Neuronal stem cell (in vitro differentiated cells): ENCODE measurements at regions not wholly inside any gene's neighbourhood (a gene's known extent, or its start where the extent isn't known, plus 50 kb on each side); places are given as distances from the start of the nearest gene placed in this dataset.

Experiments
- DNase-seq: peaks from one replicate; pipeline ENCODE4 v3.0.0-alpha.2; 2013; ENCODE audit warnings: low spot score
- H2AFZ ChIP-seq: one replicate; pipeline ENCODE4 v1.6.1; 2013; ENCODE audit warnings: mild to moderate bottlenecking, low read length, inconsistent platforms
- H2AK5ac ChIP-seq: 2 replicates; pipeline ENCODE4 v1.6.1; 2013; ENCODE audit warnings: low read depth, mild to moderate bottlenecking, inconsistent platforms, low read length, moderate library complexity, mixed read lengths
- H2BK120ac ChIP-seq: 2 replicates; pipeline ENCODE4 v1.6.1; 2013; ENCODE audit warnings: low read depth, mild to moderate bottlenecking, inconsistent platforms, low read length, moderate library complexity, mixed read lengths
- H2BK12ac ChIP-seq: one replicate; pipeline ENCODE4 v1.6.1; 2013; ENCODE audit warnings: low read length, inconsistent platforms
- H2BK15ac ChIP-seq: 2 replicates; pipeline ENCODE4 v1.6.1; 2013; ENCODE audit warnings: mild to moderate bottlenecking, low read length, inconsistent platforms, mixed read lengths
- H2BK5ac ChIP-seq: one replicate; pipeline ENCODE4 v1.6.1; 2013; ENCODE audit warnings: inconsistent platforms, mild to moderate bottlenecking, low read length, moderate library complexity
- H3K14ac ChIP-seq: one replicate; pipeline ENCODE4 v1.6.1; 2013; ENCODE audit warnings: low read length, inconsistent platforms
- H3K18ac ChIP-seq: 2 replicates; pipeline ENCODE4 v1.6.1; 2013; ENCODE audit warnings: low read length, inconsistent platforms
- H3K23ac ChIP-seq: 2 replicates; pipeline ENCODE4 v1.6.1; 2013; ENCODE audit warnings: low read depth, mild to moderate bottlenecking, mixed read lengths, low read length, inconsistent platforms; ENCODE audit not compliant: poor library complexity
- H3K27ac ChIP-seq: replicated peaks from 3 replicates; pipeline ENCODE4 v1.5.1; 2013; ENCODE audit warnings: low read length, inconsistent platforms
- H3K27me3 ChIP-seq, 3 experiments: 2 replicates each; pipeline ENCODE4 v1.6.1; 2013; ENCODE audit warnings: low read length in 3 of 3, mild to moderate bottlenecking in 2 of 3, inconsistent platforms in 1 of 3, low read depth in 1 of 3, mixed read lengths in 1 of 3, moderate library complexity in 1 of 3; ENCODE audit not compliant: control insufficient read depth in 3 of 3, insufficient read depth in 3 of 3
- H3K36me3 ChIP-seq, 2 donors: replicated peaks in 1 of 2; 2 replicates each; pipeline ENCODE4 v1.6.1; 2013; ENCODE audit warnings: low read length in 2 of 2; ENCODE audit not compliant: control insufficient read depth in 2 of 2, insufficient read depth in 2 of 2
- H3K4ac ChIP-seq: 2 replicates; pipeline ENCODE4 v1.6.1; 2013; ENCODE audit warnings: inconsistent platforms, mild to moderate bottlenecking, low read length, moderate library complexity
- H3K4me1 ChIP-seq, 2 donors: 1 replicate in 1 of 2; 2 replicates in 1 of 2; pipeline ENCODE4 v1.6.1; 2013; ENCODE audit warnings: low read length in 2 of 2, low read depth in 1 of 2; ENCODE audit not compliant: control insufficient read depth in 2 of 2, insufficient read depth in 1 of 2
- H3K4me2 ChIP-seq: one replicate; pipeline ENCODE4 v1.6.1; 2013; ENCODE audit warnings: mild to moderate bottlenecking, low read length, inconsistent platforms; ENCODE audit not compliant: insufficient read depth, poor library complexity, severe bottlenecking
- H3K4me3 ChIP-seq, 2 donors: 2 replicates each; pipeline ENCODE4 v1.5.1; 2013; ENCODE audit warnings: low read length in 2 of 2, mild to moderate bottlenecking in 2 of 2, inconsistent platforms in 1 of 2, moderate library complexity in 1 of 2
- H3K79me1 ChIP-seq: one replicate; pipeline ENCODE4 v1.6.1; 2013; ENCODE audit warnings: low read depth, mild to moderate bottlenecking, inconsistent platforms, low read length, moderate library complexity
- H3K9ac ChIP-seq: one replicate; pipeline ENCODE4 v1.6.1; 2013; ENCODE audit warnings: mild to moderate bottlenecking, low read depth, low read length, inconsistent platforms; ENCODE audit not compliant: poor library complexity
- H3K9me3 ChIP-seq, 2 donors: replicated peaks in 1 of 2; 2 replicates each; pipeline versions ENCODE3 to v1.6.1; 2013; ENCODE audit warnings: low read length in 2 of 2, mild to moderate bottlenecking in 2 of 2, inconsistent platforms in 1 of 2, low read depth in 1 of 2, mixed read lengths in 1 of 2, moderate library complexity in 1 of 2; ENCODE audit not compliant: control insufficient read depth in 2 of 2, insufficient read depth in 1 of 2
- H4K8ac ChIP-seq: one replicate; pipeline ENCODE4 v1.6.1; 2013; ENCODE audit warnings: low read depth, mild to moderate bottlenecking, inconsistent platforms, low read length, moderate library complexity
- H4K91ac ChIP-seq: one replicate; pipeline ENCODE4 v1.6.1; 2013; ENCODE audit warnings: low read length, low read depth, mild to moderate bottlenecking, inconsistent platforms; ENCODE audit not compliant: poor library complexity
- WGBS, 2 donors: extraction: QIAGEN DNeasy Blood & Tissue Kit; methylation state at CpG; one replicate each; pipeline ENCODE4 v1.1.7; 2013; ENCODE audit warnings: missing lambda C conversion rate in 2 of 2, mixed read lengths in 1 of 2; ENCODE audit not compliant: insufficient read length in 2 of 2, insufficient replicate concordance in 1 of 2; ENCODE audit errors: extremely low coverage in 2 of 2; 5-methylcytosine and 5-hydroxymethylcytosine counted together

DNA sequence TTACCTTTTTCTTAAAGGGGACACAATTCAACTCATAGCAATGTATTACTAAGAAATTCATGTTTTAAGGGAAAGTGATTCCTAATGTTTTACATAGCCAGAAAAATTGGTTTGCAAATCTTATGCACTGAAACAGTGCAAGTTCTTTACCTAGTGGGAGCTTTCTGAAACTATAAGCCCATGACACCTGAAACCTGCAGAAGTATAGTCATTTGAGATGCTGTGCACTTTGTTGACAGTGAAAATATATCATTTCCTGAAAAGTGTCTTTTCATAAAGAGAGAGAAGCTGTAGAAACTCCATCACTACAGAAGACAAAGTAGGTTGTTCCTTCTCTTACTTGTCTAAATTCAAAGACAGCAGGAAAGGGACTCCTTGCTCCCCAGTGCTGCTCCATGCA lies 517.1 kb downstream of the LMO7 start:
- Histone ChIP-seq H3K9ac (no peak overlapping the region), H3K4me3 (no peak overlapping the region), H2BK12ac (no peak overlapping the region), H2AFZ (no peak overlapping the region), H3K4ac (no peak overlapping the region), H2AK5ac (no peak overlapping the region), H3K23ac (no peak overlapping the region), H3K9me3 (no peaks in the 10 kb centered on the region), H3K14ac (no peak overlapping the region), H3K36me3 (no peaks in the 10 kb centered on the region), H4K8ac (no peak overlapping the region), H3K4me1 (no peaks in the 10 kb centered on the region), H4K91ac (no peak overlapping the region), H2BK120ac (no peak overlapping the region), H3K4me2 (no peak overlapping the region), H3K27ac (no peak overlapping the region), H2BK15ac (no peak overlapping the region), H3K27me3 (no peaks in the 10 kb centered on the region), H3K18ac (no peak overlapping the region), H3K79me1 (no peaks in the 10 kb centered on the region), H2BK5ac (no peak overlapping the region)
- DNase-seq: no peak

- no peak overlapping the region for H2AFZ ChIP-seq
- no peak overlapping the region for H3K4me2 ChIP-seq
- no peak overlapping the region for H4K8ac ChIP-seq
- H4K91ac ChIP-seq: no peak overlapping the region
- no peak overlapping the region for H2BK15ac ChIP-seq
- H2AK5ac ChIP-seq: no peak overlapping the region
- H3K4me1 ChIP-seq: no peaks in the 10 kb centered on the region
- H3K79me1 ChIP-seq: no peaks in the 10 kb centered on the region
- no peak overlapping the region for H3K4ac ChIP-seq
- no peak overlapping the region for H3K4me3 ChIP-seq
- no peaks in the 10 kb centered on the region for H3K36me3 ChIP-seq
- H2BK12ac ChIP-seq: no peak overlapping the region
- WGBS, 2 donors: no CpG with 5 or more reads among the region's 3 CpGs
- H2BK5ac ChIP-seq: no peak overlapping the region
- no peaks in the 10 kb centered on the region for H3K27me3 ChIP-seq
- no peak overlapping the region for H3K27ac ChIP-seq
- H3K18ac ChIP-seq: no peak overlapping the region
- no peak overlapping the region for H3K9ac ChIP-seq
- no peak overlapping the region for H3K23ac ChIP-seq
- H3K9me3 ChIP-seq: no peaks in the 10 kb centered on the region
- no peak overlapping the region for H3K14ac ChIP-seq
- no peak for DNase-seq
- no peak overlapping the region for H2BK120ac ChIP-seq
These were observed 512.8 kb downstream of the LMO7 start for GRCh38 chr13:76148926-76149325.

GRCh38 chr13:76148374-76148773 lies 512.2 kb downstream of the LMO7 start:
- Histone ChIP-seq H2AFZ (no peak overlapping the region), H2BK12ac (no peak overlapping the region), H4K91ac (no peak overlapping the region), H3K4me3 (no peak overlapping the region), H3K4ac (no peak overlapping the region), H3K4me2 (no peak overlapping the region), H3K4me1 (no peaks in the 10 kb centered on the region), H3K18ac (no peak overlapping the region), H3K23ac (no peak overlapping the region), H3K9ac (no peak overlapping the region), H2AK5ac (no peak overlapping the region), H4K8ac (no peak overlapping the region), H3K36me3 (no peaks in the 10 kb centered on the region), H3K79me1 (no peaks in the 10 kb centered on the region), H3K27ac (no peak overlapping the region), H3K9me3 (no peaks in the 10 kb centered on the region), H2BK15ac (no peak overlapping the region), H3K27me3 (no peaks in the 10 kb centered on the region), H2BK120ac (no peak overlapping the region), H2BK5ac (no peak overlapping the region), H3K14ac (no peak overlapping the region)
- no peak for DNase-seq

DNA sequence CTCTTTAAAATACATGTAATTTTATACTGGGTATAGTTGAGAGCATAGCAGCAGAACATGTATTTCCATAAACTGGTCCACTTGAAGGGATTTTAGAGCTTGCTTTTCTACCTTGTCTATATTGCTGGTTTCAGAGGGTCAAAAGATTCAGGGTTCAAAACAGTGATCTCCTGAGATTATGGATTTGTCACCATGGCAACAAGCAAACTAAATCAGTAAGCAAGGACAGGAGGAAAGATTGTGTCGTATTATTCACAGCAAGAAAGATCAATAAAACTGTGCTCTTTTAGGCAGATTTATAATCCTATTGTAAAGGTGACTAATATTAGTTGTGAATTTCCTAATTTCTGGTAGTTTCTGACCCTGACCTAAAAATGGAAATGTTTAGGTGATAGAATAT lies 496.4 kb downstream of the LMO7 start:
- H3K23ac ChIP-seq: no peak overlapping the region

More for the DNA sequence above, 496.4 kb downstream of the LMO7 start:
- no peak overlapping the region for H3K4ac ChIP-seq
- no peak overlapping the region for H2AFZ ChIP-seq
- H3K4me1 ChIP-seq: no peaks in the 10 kb centered on the region
- H3K36me3 ChIP-seq: no peaks in the 10 kb centered on the region
- H3K27me3 ChIP-seq: no peaks in the 10 kb centered on the region
- H2BK15ac ChIP-seq: no peak overlapping the region
- no peak overlapping the region for H3K14ac ChIP-seq
- H2BK12ac ChIP-seq: no peak overlapping the region
- DNase-seq: no peak
- no peak overlapping the region for H2BK120ac ChIP-seq
- no peaks in the 10 kb centered on the region for H3K79me1 ChIP-seq
- H4K91ac ChIP-seq: no peak overlapping the region
- no CpG with 5 or more reads among the region's 1 CpG for WGBS, 2 donors
- H2BK5ac ChIP-seq: no peak overlapping the region
- no peak overlapping the region for H3K9ac ChIP-seq
- H3K27ac ChIP-seq: no peak overlapping the region
- H3K4me3 ChIP-seq: no peak overlapping the region
- H4K8ac ChIP-seq: no peak overlapping the region
- no peak overlapping the region for H2AK5ac ChIP-seq
- peaks cover 0 to 1% of the 10 kb centered on the region in 2 donors for H3K9me3 ChIP-seq
- no peak overlapping the region for H3K18ac ChIP-seq
- H3K4me2 ChIP-seq: no peak overlapping the region
